ENCODE measurements at regions not wholly inside any gene's neighbourhood (a gene's known extent, or its start where the extent isn't known, plus 50 kb on each side); places are given as distances from the start of the nearest gene placed in this dataset.

DNA sequence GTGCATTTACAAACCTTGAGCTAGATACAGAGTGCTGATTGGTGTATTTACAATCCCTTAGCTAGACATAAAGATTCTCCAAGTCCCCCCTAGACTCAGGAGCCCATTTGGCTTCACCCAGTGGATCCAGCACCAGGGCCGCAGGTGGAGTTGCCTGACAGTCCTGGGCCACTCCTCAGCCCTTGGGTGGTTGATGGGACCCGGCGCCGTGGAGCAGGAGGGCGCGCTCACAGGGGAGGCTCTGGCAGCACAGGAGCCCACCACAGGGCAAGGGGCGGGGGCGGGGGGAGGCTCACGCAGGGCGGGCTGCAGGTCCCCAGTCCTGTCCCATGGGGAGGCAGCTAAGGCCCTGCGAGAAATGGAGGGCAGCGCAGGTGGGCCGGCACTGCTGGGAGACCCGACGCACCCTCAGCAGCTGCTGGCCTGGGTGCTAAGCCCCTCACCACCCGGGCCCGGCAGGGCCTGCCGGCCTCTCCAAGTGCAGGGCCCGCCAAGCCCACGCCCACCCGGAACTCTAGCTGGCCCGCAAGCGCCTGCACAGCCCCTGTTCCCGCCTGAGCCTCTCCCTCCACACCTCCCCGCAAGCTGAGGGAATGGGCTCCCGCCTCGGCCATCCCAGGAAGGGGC is 613.5 kb downstream of the TLE4 start:
- Histone ChIP-seq H3K9me3 (replicated peaks; ENCODE audit: insufficient read depth, low read length) (no peaks in the 10 kb centered on the region), H3K36me3 (replicated peaks; ENCODE audit: insufficient read depth, low read length) (no peaks in the 10 kb centered on the region), H3K9me2 (replicated peaks; ENCODE audit: insufficient read depth, low read length) (no peaks in the 10 kb centered on the region), H3K27ac (ENCODE audit: low read length) (no peak overlapping the region), H3K27me3 (replicated peaks; ENCODE audit: insufficient read depth, low read length) (no peaks in the 10 kb centered on the region), H3F3A (ENCODE audit: insufficient read depth, low read length) (no peaks in the 10 kb centered on the region), H4K20me1 (ENCODE audit: insufficient read depth, low read length) (no peaks in the 10 kb centered on the region), H3K4me1 (ENCODE audit: low read length) (no peaks in the 10 kb centered on the region), H3K4me2 (ENCODE audit: low read depth, low read length) (no peak overlapping the region), H3K79me2 (ENCODE audit: low read length) (no peaks in the 10 kb centered on the region), H3K9ac (ENCODE audit: low read length) (no peak overlapping the region), H2AFZ (ENCODE audit: low read length) (no peak overlapping the region), H3K4me3 (ENCODE audit: low read length) (no peak overlapping the region)
- no peak for DNase-seq
- no peak for TF ChIP-seq EZH2phosphoT487 (IDR thresholded peaks at IDR 0.05; ENCODE audit: low read length)
- TF ChIP-seq, protein P1, sequence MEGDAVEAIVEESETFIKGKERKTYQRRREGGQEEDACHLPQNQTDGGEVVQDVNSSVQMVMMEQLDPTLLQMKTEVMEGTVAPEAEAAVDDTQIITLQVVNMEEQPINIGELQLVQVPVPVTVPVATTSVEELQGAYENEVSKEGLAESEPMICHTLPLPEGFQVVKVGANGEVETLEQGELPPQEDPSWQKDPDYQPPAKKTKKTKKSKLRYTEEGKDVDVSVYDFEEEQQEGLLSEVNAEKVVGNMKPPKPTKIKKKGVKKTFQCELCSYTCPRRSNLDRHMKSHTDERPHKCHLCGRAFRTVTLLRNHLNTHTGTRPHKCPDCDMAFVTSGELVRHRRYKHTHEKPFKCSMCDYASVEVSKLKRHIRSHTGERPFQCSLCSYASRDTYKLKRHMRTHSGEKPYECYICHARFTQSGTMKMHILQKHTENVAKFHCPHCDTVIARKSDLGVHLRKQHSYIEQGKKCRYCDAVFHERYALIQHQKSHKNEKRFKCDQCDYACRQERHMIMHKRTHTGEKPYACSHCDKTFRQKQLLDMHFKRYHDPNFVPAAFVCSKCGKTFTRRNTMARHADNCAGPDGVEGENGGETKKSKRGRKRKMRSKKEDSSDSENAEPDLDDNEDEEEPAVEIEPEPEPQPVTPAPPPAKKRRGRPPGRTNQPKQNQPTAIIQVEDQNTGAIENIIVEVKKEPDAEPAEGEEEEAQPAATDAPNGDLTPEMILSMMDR (IDR thresholded peaks at IDR 0.05; ENCODE audit: low read length), result no peak
- no peak for TF ChIP-seq EZH2 (optimal IDR thresholded peaks at IDR 0.05; ENCODE audit: low read depth, low read length)

DNA sequence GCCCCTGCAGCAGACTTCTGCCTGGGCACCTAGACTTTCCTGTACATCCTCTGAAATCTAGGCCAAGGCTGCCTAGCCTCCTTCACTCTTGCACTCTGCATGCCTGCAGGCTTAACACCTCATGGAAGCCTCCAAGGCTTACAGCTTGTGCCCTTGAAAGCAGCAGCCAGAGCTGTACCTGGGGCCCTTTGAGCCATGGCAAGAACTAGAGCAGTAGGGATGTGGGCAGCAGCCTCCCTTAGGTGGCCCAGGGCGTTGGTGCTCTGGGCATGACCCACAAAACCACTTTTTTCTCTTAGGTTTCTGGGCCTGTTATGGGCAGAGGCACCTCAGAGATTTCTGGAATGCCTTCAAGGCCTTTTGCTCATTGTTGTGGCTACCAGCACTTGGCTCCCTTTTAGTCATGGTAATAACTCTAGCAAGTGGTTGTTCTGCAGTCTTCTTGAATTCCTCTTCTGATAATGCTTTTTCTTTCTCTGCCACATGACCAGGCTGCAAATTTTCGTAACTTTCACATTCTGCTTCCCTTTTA is 606.2 kb downstream of the TLE4 start:
- no peak overlapping the region for H3K27ac ChIP-seq (ENCODE audit: low read length)
- TF ChIP-seq, protein P1 (IDR thresholded peaks at IDR 0.05; ENCODE audit: low read length), result no peak
- TF ChIP-seq EZH2 (optimal IDR thresholded peaks at IDR 0.05; ENCODE audit: low read depth, low read length) (no peak), EZH2phosphoT487 (IDR thresholded peaks at IDR 0.05; ENCODE audit: low read length) (no peak)
- no peaks in the 10 kb centered on the region for H3K9me2 ChIP-seq (replicated peaks; ENCODE audit: insufficient read depth, low read length)
- H3K4me1 ChIP-seq (ENCODE audit: low read length), result no peaks in the 10 kb centered on the region
- no peak overlapping the region for H3K4me3 ChIP-seq (ENCODE audit: low read length)
- H3K27me3 ChIP-seq (replicated peaks; ENCODE audit: insufficient read depth, low read length), result no peaks in the 10 kb centered on the region
- H3K9ac ChIP-seq (ENCODE audit: low read length), result no peak overlapping the region
- no peaks in the 10 kb centered on the region for H4K20me1 ChIP-seq (ENCODE audit: insufficient read depth, low read length)
- no peaks in the 10 kb centered on the region for H3K36me3 ChIP-seq (replicated peaks; ENCODE audit: insufficient read depth, low read length)
- no peak overlapping the region for H3K4me2 ChIP-seq (ENCODE audit: low read depth, low read length)
- no peak for DNase-seq
- no peaks in the 10 kb centered on the region for H3F3A ChIP-seq (ENCODE audit: insufficient read depth, low read length)
- H3K9me3 ChIP-seq (replicated peaks; ENCODE audit: insufficient read depth, low read length), result no peaks in the 10 kb centered on the region
- H2AFZ ChIP-seq (ENCODE audit: low read length), result no peak overlapping the region
- H3K79me2 ChIP-seq (ENCODE audit: low read length), result no peaks in the 10 kb centered on the region

DNA sequence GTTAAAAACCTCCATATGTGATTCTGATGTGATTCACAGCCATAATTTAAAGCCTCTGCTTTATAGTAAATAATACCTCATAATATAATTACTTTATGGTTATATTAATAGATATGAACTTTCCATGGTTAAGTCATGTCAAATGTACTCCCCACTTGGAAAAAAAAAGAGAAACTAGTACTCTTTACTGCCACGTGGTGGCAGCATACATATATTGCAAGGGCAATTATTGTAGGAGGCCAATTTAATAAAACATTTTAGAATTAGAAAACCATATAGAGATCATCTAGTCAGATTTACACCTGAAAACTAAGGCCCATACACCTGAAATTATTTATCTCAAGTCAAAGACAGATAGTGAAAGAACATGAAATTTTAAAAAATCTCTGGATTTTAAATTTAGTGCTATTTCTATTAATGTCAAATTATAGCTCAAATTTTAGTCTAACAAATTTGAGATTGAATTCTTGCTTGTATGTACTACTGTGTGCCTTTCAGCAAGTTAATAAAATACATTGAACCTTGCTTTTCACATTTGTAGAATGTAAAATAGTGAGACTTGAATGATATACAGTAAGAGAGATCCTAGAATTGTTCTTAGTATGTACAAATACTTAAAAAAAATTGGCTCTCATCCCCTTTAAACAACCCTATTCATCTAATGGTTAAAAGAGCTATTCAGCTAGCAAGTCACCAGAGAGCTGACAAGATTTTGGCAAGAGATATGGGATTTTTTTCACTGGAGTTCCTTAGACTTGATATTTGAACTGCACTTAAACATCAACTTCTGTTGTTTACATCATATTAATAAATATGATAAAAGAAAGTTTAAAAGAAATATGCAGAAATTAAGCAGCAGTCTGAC is 603.8 kb downstream of the TLE4 start:
- Histone ChIP-seq H4K20me1 (ENCODE audit: insufficient read depth, low read length) (no peaks in the 10 kb centered on the region), H3K9me2 (replicated peaks; ENCODE audit: insufficient read depth, low read length) (no peaks in the 10 kb centered on the region), H3K4me3 (ENCODE audit: low read length) (no peak overlapping the region), H3K9me3 (replicated peaks; ENCODE audit: insufficient read depth, low read length) (no peaks in the 10 kb centered on the region), H2AFZ (ENCODE audit: low read length) (no peak overlapping the region), H3K27me3 (replicated peaks; ENCODE audit: insufficient read depth, low read length) (no peaks in the 10 kb centered on the region), H3K4me2 (ENCODE audit: low read depth, low read length) (no peak overlapping the region), H3F3A (ENCODE audit: insufficient read depth, low read length) (no peaks in the 10 kb centered on the region), H3K79me2 (ENCODE audit: low read length) (no peaks in the 10 kb centered on the region), H3K9ac (ENCODE audit: low read length) (no peak overlapping the region), H3K27ac (ENCODE audit: low read length) (no peak overlapping the region), H3K36me3 (replicated peaks; ENCODE audit: insufficient read depth, low read length) (no peaks in the 10 kb centered on the region), H3K4me1 (ENCODE audit: low read length) (no peaks in the 10 kb centered on the region)
- peak; percentile 51 for DNase-seq
- TF ChIP-seq EZH2 (optimal IDR thresholded peaks at IDR 0.05; ENCODE audit: low read depth, low read length) (no peak), EZH2phosphoT487 (IDR thresholded peaks at IDR 0.05; ENCODE audit: low read length) (no peak)
- TF ChIP-seq, protein P1 (IDR thresholded peaks at IDR 0.05; ENCODE audit: low read length), result peak; percentile 62
